Prostate gland (tissue), 2 donors: ENCODE measurements at regions not wholly inside any gene's neighbourhood (a gene's known extent, or its start where the extent isn't known, plus 50 kb on each side); places are given as distances from the start of the nearest gene placed in this dataset.
A peak's percentile ranks its signal among the peaks of the same experiment; 100 is the strongest.

Source experiments
- DNase-seq: peaks from one replicate; pipeline ENCODE4 v3.0.0-alpha.2; 2019; ENCODE audit warnings: low spot score
- H3K27ac ChIP-seq, 2 donors: fragments of 200-600 bp; sonication (generic); 2 replicates each; pipeline ENCODE4 v1.5.1; 2017 to 2019
- H3K27me3 ChIP-seq: fragments of 200-600 bp; sonication (generic); replicated peaks from 2 replicates; pipeline ENCODE4 v1.5.1; 2019; ENCODE audit not compliant: insufficient read depth
- H3K36me3 ChIP-seq, 2 donors: fragments of 200-600 bp; sonication (generic); 1 replicate in 1 of 2; 2 replicates in 1 of 2; pipeline versions ENCODE4 v1.5.1 to v1.8.1; 2017 to 2019
- H3K4me1 ChIP-seq: fragments of 200-600 bp; sonication (generic); replicated peaks from 2 replicates; pipeline ENCODE4 v1.5.1; 2019
- H3K4me3 ChIP-seq, 2 donors: fragments of 200-600 bp; sonication (generic); 2 replicates each; pipeline ENCODE4 v1.5.1; 2017 to 2019
- H3K9me3 ChIP-seq: fragments of 200-600 bp; sonication (generic); 2 replicates; pipeline ENCODE4 v1.5.1; 2017
- CTCF ChIP-seq, 4 experiments: fragments of 200-600 bp in 2 of 4; fragments of 450-650 bp in 2 of 4; sonication (generic) in 2 of 4; IDR thresholded peaks; 1 replicate in 3 of 4; 2 replicates in 1 of 4; pipeline ENCODE4 v1.5.1; 2016 to 2019; ENCODE audit warnings: antibody characterized with exemption in 4 of 4, mild to moderate bottlenecking in 2 of 4, moderate library complexity in 2 of 4
- POLR2A ChIP-seq: fragments of 450-650 bp; IDR thresholded peaks from one replicate; pipeline ENCODE4 v1.6.1; 2016; ENCODE audit warnings: antibody characterized with exemption, mild to moderate bottlenecking
- POLR2AphosphoS5 ChIP-seq: sonication (generic); formaldehyde crosslinking; IDR thresholded peaks from one replicate; pipeline ENCODE4 v1.6.1; 2017; ENCODE audit warnings: antibody characterized with exemption
- WGBS: methylation state at CpG from one replicate; pipeline ENCODE4 v1.1.5; 2018; 5-methylcytosine and 5-hydroxymethylcytosine counted together
- intact Hi-C: fragments of 100-400 bp; cut with DNase I; formaldehyde crosslinking; loops from one replicate; pipeline ENCODE4 v1.14.2; 2022

- DNase-seq, result no peak
- WGBS, result 73% methylated on average over 3 of the region's 3 CpGs
- Histone ChIP-seq H3K4me1 (no peaks in the 10 kb centered on the region), H3K9me3 (no peaks in the 10 kb centered on the region), H3K4me3 (no peak overlapping the region), H3K27ac (no peak overlapping the region), H3K36me3 (no peaks in the 10 kb centered on the region), H3K27me3 (no peaks in the 10 kb centered on the region)
- TF ChIP-seq CTCF (IDR thresholded peaks at IDR 0.05), result peak in 1 of 4 experiments; percentile 40
- TF ChIP-seq POLR2AphosphoS5, result no peak
- intact Hi-C loops, result loop anchor here (10.0 kb wide), 1 partner anchor 558 kb away; no protein-coding TSS in a partner anchor
Observed at GRCh38 chr12:90102957-90103652, 394.5 kb upstream of the ATP2B1 start.

DNA sequence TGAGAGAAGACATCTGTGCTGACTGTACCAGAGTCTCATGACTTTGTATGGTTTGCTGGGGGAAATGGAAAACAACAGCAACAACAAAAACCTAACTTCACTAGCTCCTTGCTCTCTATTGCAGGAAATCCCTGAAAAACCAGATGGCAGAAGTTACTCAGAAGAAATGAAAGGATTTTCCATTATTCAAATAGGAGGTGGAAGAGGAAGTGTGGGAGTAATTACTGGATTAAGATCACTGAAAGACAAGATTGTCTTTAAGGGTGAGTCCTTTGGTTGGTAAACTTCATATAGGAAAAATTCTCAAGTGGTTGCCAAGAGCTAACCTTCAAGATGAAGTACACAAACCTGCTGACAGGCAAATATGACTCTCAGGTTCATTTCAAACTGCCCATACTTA, 391.9 kb upstream of the ATP2B1 start:
- Histone ChIP-seq H3K36me3 (no peaks in the 10 kb centered on the region), H3K27ac (no peak overlapping the region)

GRCh38 chr12:90099288-90099687, 390.6 kb upstream of the ATP2B1 start:
- WGBS, result 96% methylated on average over 1 of the region's 1 CpG
- TF ChIP-seq POLR2A (no peak), POLR2AphosphoS5 (no peak), CTCF (IDR thresholded peaks at IDR 0.05) (no peak)
- Histone ChIP-seq H3K36me3 (no peaks in the 10 kb centered on the region), H3K27ac (no peak overlapping the region), H3K27me3 (no peaks in the 10 kb centered on the region), H3K4me1 (no peaks in the 10 kb centered on the region), H3K9me3 (no peaks in the 10 kb centered on the region), H3K4me3 (no peak overlapping the region)
- intact Hi-C loops, result no loop called here
- no peak for DNase-seq

More for the DNA sequence above, 391.9 kb upstream of the ATP2B1 start:
- H3K27me3 ChIP-seq, result no peaks in the 10 kb centered on the region
- DNase-seq, result no peak
- TF ChIP-seq CTCF (IDR thresholded peaks at IDR 0.05), result no peak
- no peak for TF ChIP-seq POLR2A
- no peak for TF ChIP-seq POLR2AphosphoS5
- H3K4me1 ChIP-seq, result no peaks in the 10 kb centered on the region
- H3K9me3 ChIP-seq, result no peaks in the 10 kb centered on the region
- intact Hi-C loops, result loop anchor here (10.0 kb wide), 1 partner anchor 556 kb away; no protein-coding TSS in a partner anchor
- no peak overlapping the region for H3K4me3 ChIP-seq

GRCh38 chr12:90098132-90098779, 389.6 kb upstream of the ATP2B1 start:
- Histone ChIP-seq H3K9me3 (no peaks in the 10 kb centered on the region), H3K36me3 (no peaks in the 10 kb centered on the region), H3K27me3 (no peaks in the 10 kb centered on the region), H3K27ac (no peak overlapping the region), H3K4me3 (no peak overlapping the region), H3K4me1 (no peaks in the 10 kb centered on the region)
- TF ChIP-seq POLR2A, result no peak
- no peak for TF ChIP-seq CTCF (IDR thresholded peaks at IDR 0.05)
- TF ChIP-seq POLR2AphosphoS5, result no peak
- no peak for DNase-seq
- intact Hi-C loops, result no loop called here
- 49% methylated on average over 2 of the region's 2 CpGs for WGBS

GRCh38 chr12:90091809-90092208, 383.2 kb upstream of the ATP2B1 start:
- Histone ChIP-seq H3K27me3 (no peaks in the 10 kb centered on the region), H3K4me1 (no peaks in the 10 kb centered on the region), H3K36me3 (no peaks in the 10 kb centered on the region), H3K27ac (no peak overlapping the region), H3K9me3 (no peaks in the 10 kb centered on the region), H3K4me3 (no peak overlapping the region)
- intact Hi-C loops, result no loop called here
- no peak for DNase-seq
- TF ChIP-seq CTCF (IDR thresholded peaks at IDR 0.05) (no peak), POLR2AphosphoS5 (no peak), POLR2A (no peak)
- WGBS, result 80% methylated on average over 3 of the region's 3 CpGs
